ENCODE measurements at regions not wholly inside any gene's neighbourhood (a gene's known extent, or its start where the extent isn't known, plus 50 kb on each side); places are given as distances from the start of the nearest gene placed in this dataset.

DNA sequence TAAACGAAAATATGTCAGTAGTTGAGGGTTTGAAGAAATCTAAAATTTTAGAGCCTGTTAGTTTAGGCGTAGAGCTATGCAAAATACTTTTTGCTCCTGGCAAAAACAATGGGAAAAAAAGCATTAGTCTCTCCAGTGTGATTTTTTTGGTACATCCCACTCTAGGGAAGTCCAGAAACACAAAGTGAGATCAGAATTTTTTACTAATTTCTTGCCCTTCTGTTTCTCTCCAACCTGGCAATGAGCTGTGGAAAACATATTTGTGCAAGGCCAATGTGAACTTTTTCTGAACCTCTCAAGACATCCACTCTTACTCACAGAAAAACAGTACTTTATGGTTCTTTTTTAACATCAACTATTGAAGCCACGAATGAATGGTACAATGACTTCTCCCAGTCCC is 56.9 kb upstream of the DCN start:
- no peak for DNase-seq (ENCODE audit: low spot score)
- TF ChIP-seq, protein P1, sequence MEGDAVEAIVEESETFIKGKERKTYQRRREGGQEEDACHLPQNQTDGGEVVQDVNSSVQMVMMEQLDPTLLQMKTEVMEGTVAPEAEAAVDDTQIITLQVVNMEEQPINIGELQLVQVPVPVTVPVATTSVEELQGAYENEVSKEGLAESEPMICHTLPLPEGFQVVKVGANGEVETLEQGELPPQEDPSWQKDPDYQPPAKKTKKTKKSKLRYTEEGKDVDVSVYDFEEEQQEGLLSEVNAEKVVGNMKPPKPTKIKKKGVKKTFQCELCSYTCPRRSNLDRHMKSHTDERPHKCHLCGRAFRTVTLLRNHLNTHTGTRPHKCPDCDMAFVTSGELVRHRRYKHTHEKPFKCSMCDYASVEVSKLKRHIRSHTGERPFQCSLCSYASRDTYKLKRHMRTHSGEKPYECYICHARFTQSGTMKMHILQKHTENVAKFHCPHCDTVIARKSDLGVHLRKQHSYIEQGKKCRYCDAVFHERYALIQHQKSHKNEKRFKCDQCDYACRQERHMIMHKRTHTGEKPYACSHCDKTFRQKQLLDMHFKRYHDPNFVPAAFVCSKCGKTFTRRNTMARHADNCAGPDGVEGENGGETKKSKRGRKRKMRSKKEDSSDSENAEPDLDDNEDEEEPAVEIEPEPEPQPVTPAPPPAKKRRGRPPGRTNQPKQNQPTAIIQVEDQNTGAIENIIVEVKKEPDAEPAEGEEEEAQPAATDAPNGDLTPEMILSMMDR (IDR thresholded peaks at IDR 0.05; ENCODE audit: borderline replicate concordance, control extremely low read depth, extremely low read depth, insufficient read depth, missing control alignments) = no peak
- in situ Hi-C loops (cut with MboI; ENCODE audit: low sequenced_read_pairs, unreplicated experiment) = no loop called here

Measured in GM13976 (cell line).